B cell (primary cell): ENCODE measurements at regions not wholly inside any gene's neighbourhood (a gene's known extent, or its start where the extent isn't known, plus 50 kb on each side); places are given as distances from the start of the nearest gene placed in this dataset.

Experiments used
- CTCF ChIP-seq: fragments of 200-600 bp; IDR thresholded peaks from one replicate; pipeline ENCODE4 v1.8.0; 2022; ENCODE audit warnings: antibody characterized with exemption, mild to moderate bottlenecking
- EZH2 ChIP-seq: IDR thresholded peaks from 2 replicates; pipeline ENCODE4 v1.6.1; 2012; ENCODE audit warnings: borderline replicate concordance, low read depth, mild to moderate bottlenecking, moderate library complexity, low read length; ENCODE audit not compliant: insufficient read depth, poor library complexity, severe bottlenecking

- TF ChIP-seq EZH2, result no peak
- no peak for TF ChIP-seq CTCF
Observed at GRCh38 chr3:69435274-69436265, 49.7 kb upstream of the FRMD4B start.
